GM21367 (cell line): ENCODE measurements at regions not wholly inside any gene's neighbourhood (a gene's known extent, or its start where the extent isn't known, plus 50 kb on each side); places are given as distances from the start of the nearest gene placed in this dataset.
A peak's percentile ranks its signal among the peaks of the same experiment; 100 is the strongest.

Experiments used
- ATAC-seq: cut with Tn5 transposase; IDR thresholded peaks from one replicate; pipeline ENCODE4 v1.9.1; 2021; ENCODE audit not compliant: unreplicated experiment

GRCh38 chr6:166050559-166050958 is 117.1 kb downstream of the TBXT start:
- ATAC-seq: no peak

GRCh38 chr6:166046982-166047381 is 120.7 kb downstream of the TBXT start:
- ATAC-seq: no peak

- ATAC-seq: no peak
Observed at GRCh38 chr6:166046226-166046625, 121.4 kb downstream of the TBXT start.

DNA sequence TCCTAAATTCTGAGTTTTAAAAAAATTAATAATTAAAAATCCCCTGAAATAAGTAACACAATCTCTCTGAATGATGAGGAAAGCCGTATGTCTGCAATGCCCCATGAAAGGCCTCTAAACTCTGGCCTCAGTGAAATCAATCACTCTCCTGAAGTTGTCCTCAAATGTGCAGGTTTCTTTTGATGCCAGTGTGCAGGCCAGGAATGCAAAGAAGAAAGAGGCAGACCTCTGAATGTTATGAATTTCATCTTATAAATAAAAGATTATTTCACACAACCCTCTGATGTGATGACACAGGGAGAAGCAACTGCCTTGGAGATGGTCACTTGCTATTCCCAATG is 121.8 kb downstream of the TBXT start:
- no peak for ATAC-seq

GRCh38 chr6:166045173-166045859 is 122.3 kb downstream of the TBXT start:
- no peak for ATAC-seq

DNA sequence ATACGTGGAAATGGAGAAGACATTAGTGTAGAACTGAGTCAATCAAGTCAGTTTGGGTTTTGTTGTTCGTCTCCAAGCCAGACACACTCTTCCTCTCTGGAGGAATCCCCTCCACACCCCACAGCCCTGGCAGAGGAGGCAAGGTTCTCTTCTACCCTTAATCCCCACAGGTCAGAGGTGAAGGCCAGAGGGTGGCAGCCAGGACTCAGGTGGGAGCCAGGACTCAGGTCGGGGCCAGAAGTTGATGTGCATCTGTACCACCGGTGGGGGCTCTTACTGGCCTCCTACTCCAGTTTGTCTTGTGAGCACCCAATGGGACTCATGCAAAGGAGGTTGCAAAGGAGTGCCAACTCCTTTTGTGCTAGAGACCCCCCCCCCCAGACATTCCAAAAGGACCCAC is 126.4 kb downstream of the TBXT start:
- no peak for ATAC-seq

DNA sequence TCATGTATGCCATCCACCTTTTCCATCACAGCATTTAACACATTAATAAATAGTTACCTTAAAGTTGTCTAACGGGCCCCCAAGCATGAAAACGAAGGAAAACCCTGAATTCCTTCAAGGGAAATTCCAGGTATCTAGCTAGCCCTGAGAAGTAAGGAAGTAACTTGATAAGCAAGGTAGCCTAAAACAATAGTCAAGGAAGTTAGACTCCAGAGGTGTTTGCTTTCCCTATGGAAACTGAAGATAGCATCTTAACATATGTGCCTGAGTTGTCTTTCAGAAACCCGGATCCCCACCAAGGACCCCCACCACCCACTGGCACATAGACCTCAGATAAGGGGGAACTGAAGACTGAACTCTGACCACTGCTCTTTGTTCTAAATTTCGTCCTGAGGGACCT is 127.4 kb downstream of the TBXT start:
- ATAC-seq: no peak

GRCh38 chr6:166036316-166037095 is 131.1 kb downstream of the TBXT start:
- no peak for ATAC-seq

- peak; percentile 45 for ATAC-seq
Observed at GRCh38 chr6:166032366-166033200, 135.1 kb downstream of the TBXT start.

- no peak for ATAC-seq
Observed at GRCh38 chr6:166031275-166031674, 136.4 kb downstream of the TBXT start.

DNA sequence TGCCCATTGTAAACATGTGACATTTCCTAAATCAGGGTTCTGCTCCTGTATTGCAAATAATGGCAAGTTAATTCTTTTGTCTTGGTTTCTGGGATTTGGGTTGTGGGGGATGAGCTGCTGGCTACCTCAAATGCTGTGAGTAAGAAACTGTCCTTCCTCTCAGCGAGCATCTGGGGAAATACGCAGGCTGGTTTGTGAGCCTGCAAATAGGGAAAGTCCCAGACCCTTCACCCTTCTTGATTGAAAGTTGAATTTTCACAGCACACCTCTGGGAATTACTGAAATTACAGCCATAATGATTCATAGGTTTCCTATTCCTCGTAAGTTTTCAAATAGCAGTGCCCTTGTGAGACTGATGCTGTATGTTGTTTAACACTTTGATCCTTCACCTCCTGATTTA is 138.1 kb downstream of the TBXT start:
- ATAC-seq: peak; percentile 56

- no peak for ATAC-seq
Observed at GRCh38 chr6:166027761-166028160, 139.9 kb downstream of the TBXT start.

- no peak for ATAC-seq
Observed at GRCh38 chr6:166026586-166027126, 141.0 kb downstream of the TBXT start.

GRCh38 chr6:166025149-166025898 is 142.3 kb downstream of the TBXT start:
- no peak for ATAC-seq

GRCh38 chr6:166024252-166024651 is 143.4 kb downstream of the TBXT start:
- ATAC-seq: no peak

DNA sequence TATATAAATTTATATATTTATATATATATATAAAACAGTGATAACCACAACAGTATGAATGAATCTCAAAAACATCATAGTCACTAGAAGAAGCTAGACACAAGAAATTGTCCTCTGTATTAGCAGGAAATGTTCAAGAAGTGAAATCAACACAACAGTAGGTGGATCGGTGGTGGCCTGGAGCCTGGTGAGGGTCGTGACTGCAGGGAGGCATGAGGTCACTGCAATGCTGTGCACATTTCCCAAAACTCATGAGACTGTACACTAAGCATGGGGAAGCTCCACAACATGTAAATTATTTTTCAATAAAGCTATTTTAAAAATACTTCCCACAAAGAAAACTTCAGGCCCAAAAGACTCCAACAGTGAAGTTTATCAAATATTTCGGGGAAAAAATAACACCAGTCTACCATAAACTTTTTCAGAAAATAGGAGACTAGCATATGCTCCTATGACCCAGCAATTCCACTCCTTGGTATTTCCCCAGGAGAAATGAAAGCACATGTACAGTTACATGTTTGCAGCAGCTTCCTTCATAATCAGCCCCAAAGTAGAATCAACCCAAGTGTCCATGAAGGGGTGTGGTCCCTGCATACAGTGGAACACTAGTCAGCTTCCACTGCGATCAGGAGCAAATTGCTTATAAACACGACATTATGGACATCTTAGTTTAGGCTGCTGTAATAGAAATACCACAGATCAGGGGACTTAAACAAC is 144.2 kb downstream of the TBXT start:
- ATAC-seq: no peak

GRCh38 chr6:166021429-166021828 is 146.2 kb downstream of the TBXT start:
- no peak for ATAC-seq

DNA sequence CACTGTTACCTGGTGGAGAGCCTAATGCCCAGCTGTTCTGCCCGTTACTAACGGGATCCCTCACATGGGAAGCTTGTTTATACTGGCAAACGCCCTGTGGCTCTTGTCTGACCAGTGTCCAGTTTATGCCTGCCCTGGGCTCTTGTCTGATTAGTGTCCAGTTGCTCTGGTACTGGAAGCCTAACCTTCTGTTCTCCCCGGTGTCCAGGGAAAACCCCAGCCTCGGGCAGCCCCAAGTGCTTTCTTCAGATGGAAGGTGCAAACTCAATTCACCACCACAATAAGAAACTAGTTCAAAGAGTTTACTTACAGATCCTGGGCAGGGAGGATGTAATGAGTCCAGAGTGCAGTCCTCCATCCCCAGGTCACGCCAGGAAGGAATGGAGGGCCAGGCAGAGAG is 148.4 kb downstream of the TBXT start:
- no peak for ATAC-seq

DNA sequence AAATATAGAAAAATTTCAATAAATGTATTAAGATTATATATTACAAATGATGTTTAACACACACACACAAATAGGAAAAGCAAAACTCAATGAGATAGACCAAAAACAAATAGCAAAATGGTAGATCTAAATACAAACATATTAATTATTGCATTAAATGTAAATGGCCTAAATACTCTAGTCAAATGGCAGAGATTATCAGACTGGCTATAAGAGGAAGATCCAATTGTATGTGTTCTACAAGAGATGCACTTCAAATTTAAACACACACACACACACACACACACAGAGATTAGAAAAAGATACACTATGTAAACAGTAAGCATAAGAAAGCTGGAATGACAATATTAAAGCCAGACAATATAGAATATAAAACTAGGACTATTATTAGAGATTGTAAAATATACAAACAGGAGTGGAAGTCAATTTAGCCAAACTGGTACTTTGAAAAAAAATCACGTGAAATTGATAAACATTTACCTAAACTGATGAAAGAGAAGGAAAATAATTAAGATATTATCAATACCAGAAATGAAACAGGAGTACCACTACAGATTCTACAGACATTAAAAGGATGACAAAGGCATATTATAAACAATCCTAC is 150.5 kb downstream of the TBXT start:
- no peak for ATAC-seq

DNA sequence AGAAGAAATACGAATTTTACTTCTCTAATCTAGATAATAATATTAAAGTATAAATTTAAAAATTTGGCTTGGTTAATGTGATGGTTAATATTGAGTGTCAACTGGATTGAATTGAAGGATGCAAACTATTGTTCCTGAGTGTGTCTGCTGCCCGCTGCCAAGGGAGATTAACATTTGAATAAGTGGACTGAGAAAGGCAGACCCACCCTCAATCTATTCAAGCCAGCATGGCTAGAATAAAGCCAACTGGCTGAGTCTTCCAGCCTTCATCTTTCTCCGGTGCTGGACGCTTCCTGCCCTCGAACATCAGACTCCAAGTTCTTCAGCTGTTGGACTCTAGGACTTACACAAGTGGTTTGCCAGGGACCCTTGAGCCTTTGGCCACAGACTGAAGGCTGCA is 152.7 kb downstream of the TBXT start:
- ATAC-seq: no peak
